ENCODE measurements at regions not wholly inside any gene's neighbourhood (a gene's known extent, or its start where the extent isn't known, plus 50 kb on each side); places are given as distances from the start of the nearest gene placed in this dataset.

DNA sequence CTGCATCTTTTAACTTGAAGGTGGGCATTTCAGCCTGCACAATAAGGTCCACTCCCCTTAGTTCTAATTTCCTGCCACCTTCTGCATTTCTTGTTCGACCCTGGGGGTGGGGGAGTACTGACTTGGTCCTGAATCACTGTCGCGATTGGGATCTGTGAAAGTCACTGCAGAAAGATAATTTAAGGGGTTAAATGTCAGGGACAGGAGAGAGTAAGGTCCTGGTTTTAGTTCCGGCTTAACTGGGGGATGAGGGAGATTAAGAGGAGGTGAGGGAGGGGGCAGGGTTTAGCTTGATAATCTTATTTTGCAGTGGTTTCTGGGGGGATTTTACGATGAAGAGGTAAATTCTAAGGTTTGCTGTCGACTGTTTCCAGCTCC is 128.1 kb downstream of the MRPS6 start:
- no peak for TF ChIP-seq POLR2A (IDR thresholded peaks at IDR 0.05; ENCODE audit: low read length)
- TF ChIP-seq, protein P1, sequence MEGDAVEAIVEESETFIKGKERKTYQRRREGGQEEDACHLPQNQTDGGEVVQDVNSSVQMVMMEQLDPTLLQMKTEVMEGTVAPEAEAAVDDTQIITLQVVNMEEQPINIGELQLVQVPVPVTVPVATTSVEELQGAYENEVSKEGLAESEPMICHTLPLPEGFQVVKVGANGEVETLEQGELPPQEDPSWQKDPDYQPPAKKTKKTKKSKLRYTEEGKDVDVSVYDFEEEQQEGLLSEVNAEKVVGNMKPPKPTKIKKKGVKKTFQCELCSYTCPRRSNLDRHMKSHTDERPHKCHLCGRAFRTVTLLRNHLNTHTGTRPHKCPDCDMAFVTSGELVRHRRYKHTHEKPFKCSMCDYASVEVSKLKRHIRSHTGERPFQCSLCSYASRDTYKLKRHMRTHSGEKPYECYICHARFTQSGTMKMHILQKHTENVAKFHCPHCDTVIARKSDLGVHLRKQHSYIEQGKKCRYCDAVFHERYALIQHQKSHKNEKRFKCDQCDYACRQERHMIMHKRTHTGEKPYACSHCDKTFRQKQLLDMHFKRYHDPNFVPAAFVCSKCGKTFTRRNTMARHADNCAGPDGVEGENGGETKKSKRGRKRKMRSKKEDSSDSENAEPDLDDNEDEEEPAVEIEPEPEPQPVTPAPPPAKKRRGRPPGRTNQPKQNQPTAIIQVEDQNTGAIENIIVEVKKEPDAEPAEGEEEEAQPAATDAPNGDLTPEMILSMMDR (IDR thresholded peaks at IDR 0.05) = no peak
- TF ChIP-seq ZSCAN20 (CRISPR knock-in tag; IDR thresholded peaks at IDR 0.05) = no peak
- TF ChIP-seq, protein P2, sequence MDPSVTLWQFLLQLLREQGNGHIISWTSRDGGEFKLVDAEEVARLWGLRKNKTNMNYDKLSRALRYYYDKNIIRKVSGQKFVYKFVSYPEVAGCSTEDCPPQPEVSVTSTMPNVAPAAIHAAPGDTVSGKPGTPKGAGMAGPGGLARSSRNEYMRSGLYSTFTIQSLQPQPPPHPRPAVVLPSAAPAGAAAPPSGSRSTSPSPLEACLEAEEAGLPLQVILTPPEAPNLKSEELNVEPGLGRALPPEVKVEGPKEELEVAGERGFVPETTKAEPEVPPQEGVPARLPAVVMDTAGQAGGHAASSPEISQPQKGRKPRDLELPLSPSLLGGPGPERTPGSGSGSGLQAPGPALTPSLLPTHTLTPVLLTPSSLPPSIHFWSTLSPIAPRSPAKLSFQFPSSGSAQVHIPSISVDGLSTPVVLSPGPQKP (IDR thresholded peaks at IDR 0.05; ENCODE audit: low read depth, low read length) = no peak
- TF ChIP-seq, protein P3, sequence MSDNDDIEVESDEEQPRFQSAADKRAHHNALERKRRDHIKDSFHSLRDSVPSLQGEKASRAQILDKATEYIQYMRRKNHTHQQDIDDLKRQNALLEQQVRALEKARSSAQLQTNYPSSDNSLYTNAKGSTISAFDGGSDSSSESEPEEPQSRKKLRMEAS (IDR thresholded peaks at IDR 0.05) = no peak
